Ecto neural progenitor cell (in vitro differentiated cells): ENCODE measurements at regions not wholly inside any gene's neighbourhood (a gene's known extent, or its start where the extent isn't known, plus 50 kb on each side); places are given as distances from the start of the nearest gene placed in this dataset.
"Not testable (repeated sequence)": the region's sequence is repeated elsewhere in the genome, so short reads cannot be mapped to it uniquely, and the experiment has no call there.

Experiments
- DNase-seq: peaks from one replicate; pipeline ENCODE4 v3.0.0-alpha.2; 2018; ENCODE audit warnings: low spot score

- no peak for DNase-seq
Measured at GRCh38 chr18:65671621-65672415, 79.0 kb upstream of the CDH7 start.

GRCh38 chr18:65670145-65670544, 80.7 kb upstream of the CDH7 start:
- not testable (repeated sequence) for DNase-seq

- DNase-seq = no peak
Measured at GRCh38 chr18:65661391-65661790, 89.4 kb upstream of the CDH7 start.

GRCh38 chr18:65659912-65660311, 90.9 kb upstream of the CDH7 start:
- DNase-seq = no peak

GRCh38 chr18:65659312-65659711, 91.5 kb upstream of the CDH7 start:
- no peak for DNase-seq

GRCh38 chr18:65651192-65651591, 99.6 kb upstream of the CDH7 start:
- DNase-seq = no peak

GRCh38 chr18:65632236-65632635, 118.6 kb upstream of the CDH7 start:
- no peak for DNase-seq

GRCh38 chr18:65631766-65632165, 119.0 kb upstream of the CDH7 start:
- no peak for DNase-seq

- DNase-seq = no peak
Measured at GRCh38 chr18:65628390-65628789, 122.4 kb upstream of the CDH7 start.

- no peak for DNase-seq
Measured at GRCh38 chr18:65623676-65624075, 127.1 kb upstream of the CDH7 start.

- no peak for DNase-seq
Measured at GRCh38 chr18:65622436-65622835, 128.4 kb upstream of the CDH7 start.

GRCh38 chr18:65620076-65620696, 130.6 kb upstream of the CDH7 start:
- DNase-seq = no peak

GRCh38 chr18:65610939-65611338, 139.9 kb upstream of the CDH7 start:
- DNase-seq = no peak

GRCh38 chr18:65608471-65608870, 142.3 kb upstream of the CDH7 start:
- DNase-seq = no peak

GRCh38 chr18:65607161-65607560, 143.7 kb upstream of the CDH7 start:
- DNase-seq = no peak

- DNase-seq = no peak
Measured at GRCh38 chr18:65606551-65607130, 144.2 kb upstream of the CDH7 start.

- DNase-seq = not testable (repeated sequence)
Measured at GRCh38 chr18:65605352-65605751, 145.5 kb upstream of the CDH7 start.

GRCh38 chr18:65601775-65602174, 149.0 kb upstream of the CDH7 start:
- no peak for DNase-seq

- DNase-seq = no peak
Measured at GRCh38 chr18:65592435-65592834, 158.4 kb upstream of the CDH7 start.

- no peak for DNase-seq
Measured at GRCh38 chr18:65587491-65587890, 163.3 kb upstream of the CDH7 start.

GRCh38 chr18:65582094-65582493, 168.7 kb upstream of the CDH7 start:
- DNase-seq = not testable (repeated sequence)

GRCh38 chr18:65568866-65569265, 181.9 kb upstream of the CDH7 start:
- no peak for DNase-seq

- DNase-seq = no peak
Measured at GRCh38 chr18:65567372-65567771, 183.4 kb upstream of the CDH7 start.
